ENCODE measurements at regions not wholly inside any gene's neighbourhood (a gene's known extent, or its start where the extent isn't known, plus 50 kb on each side); places are given as distances from the start of the nearest gene placed in this dataset.
"Not testable (repeated sequence)": the region's sequence is repeated elsewhere in the genome, so short reads cannot be mapped to it uniquely, and the experiment has no call there.

DNA sequence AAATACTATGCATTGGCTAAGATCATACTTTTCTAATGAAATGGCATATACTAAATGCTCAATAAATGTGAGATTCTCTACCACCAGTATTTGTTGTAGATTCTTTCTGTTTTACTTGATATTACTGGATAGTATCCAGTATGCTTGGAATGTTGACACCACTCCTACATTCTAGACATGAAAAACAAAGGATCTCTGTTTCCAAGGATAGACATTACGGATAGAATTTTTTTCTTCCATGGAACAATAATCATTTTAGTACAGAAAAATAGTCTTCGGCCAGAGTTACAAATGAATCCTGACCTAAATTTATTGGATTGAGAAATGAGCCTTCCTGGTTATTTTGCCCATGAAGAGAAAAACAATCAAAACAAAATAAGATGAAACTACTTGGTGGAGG, 258.2 kb upstream of the NT5E start:
- DNase-seq, result no peak

DNA sequence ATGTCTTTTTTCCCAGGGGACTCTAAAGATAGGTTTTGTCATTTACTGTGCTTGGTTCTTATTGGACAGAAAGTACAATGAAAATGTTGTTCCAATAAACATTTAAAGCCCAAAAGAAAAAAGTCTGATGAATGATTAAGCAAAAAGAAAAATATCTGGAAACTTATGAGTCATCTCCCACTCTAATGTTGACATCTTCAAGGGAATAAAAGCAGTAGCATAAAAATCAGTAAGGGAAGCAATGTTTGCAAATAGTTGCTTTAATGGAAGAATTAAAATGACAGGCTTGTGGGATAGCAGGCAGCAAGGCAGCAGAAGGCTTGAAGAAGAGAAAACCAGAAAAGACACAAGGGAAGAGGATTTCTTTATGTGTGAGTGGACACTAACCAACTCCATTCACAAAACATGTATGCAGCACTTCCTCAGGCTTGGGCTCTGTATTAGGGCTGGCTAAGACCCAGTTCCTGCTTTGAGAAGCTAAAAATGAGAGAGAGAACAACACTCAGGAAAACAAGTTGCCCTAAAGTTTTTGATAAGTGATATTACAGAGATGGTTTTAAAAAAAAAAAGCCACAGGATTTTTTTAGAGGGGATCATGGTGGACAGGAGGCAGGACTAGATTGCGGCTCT, 263.2 kb upstream of the NT5E start:
- no peak for DNase-seq

DNA sequence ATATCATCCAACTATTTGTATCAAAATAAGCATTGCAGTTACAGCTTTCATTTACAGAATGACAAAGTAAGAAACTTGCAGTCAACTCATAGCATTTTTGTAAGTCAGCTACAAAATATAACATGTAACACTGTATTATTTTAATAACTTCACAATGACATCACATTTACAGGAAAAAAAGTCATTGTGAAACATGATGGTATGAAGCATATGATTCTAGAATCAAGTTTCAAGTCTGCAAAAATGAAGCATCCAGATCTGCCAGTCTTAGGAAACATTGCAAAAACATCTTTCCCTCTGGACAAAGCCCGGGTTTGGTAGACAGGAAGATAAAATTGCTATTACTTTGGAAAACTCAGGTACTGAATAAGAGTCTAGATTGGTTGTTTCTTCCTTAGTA, 263.9 kb upstream of the NT5E start:
- no peak for DNase-seq

- no peak for DNase-seq
These were observed 266.0 kb upstream of the NT5E start for GRCh38 chr6:85183841-85184240.

- no peak for DNase-seq
These were observed 277.2 kb upstream of the NT5E start for GRCh38 chr6:85172705-85173104.

DNA sequence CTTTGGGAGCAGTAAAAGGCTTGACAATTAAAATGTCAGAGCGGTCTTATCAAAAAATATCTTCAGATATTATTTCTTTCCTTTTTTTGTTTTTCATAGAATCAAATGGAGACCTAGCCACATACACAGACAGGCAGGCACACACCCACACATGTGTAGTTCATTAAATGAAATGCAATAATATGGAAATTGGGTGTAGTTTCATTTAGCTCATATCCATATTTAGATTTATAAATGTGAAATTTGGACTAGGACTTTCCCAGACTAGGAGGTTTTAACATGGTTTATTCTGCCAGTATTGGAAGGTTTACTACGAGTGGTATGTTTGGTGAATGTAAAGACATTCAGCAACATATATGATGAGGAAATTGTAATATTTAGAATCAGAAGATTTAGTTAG, 277.7 kb upstream of the NT5E start:
- DNase-seq, result no peak

- DNase-seq, result no peak
These were observed 280.7 kb upstream of the NT5E start for GRCh38 chr6:85169189-85169588.

GRCh38 chr6:85168146-85168545, 281.7 kb upstream of the NT5E start:
- no peak for DNase-seq

DNA sequence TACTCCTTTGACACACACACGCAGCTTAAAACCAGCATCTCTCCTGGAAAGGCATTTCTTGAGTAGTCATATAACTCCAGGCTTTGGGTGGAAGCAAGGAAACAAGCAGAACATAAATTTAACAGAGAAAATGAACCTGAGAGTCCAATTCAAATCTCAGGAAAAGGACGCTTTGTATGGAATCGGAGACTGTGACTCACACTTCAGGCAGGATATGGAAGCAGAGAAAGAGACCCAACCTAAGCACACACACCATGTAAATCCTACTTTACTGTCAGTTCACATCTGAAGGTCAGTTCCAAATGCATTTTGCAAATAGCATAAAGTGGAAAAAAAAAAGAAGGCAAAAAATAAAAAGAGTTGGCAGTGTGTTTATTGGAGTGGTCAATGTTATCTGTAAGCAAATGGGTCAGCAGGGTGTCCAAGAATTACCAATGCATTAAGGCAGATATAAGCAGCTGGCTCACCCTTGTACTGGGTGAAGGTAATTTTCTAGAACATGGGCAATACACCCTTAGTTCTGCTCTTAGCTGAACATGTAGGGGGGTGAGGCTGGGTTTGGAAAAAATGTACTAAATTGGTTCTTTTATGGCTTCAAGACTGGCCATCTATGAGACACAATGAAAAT, 283.7 kb upstream of the NT5E start:
- DNase-seq, result no peak

DNA sequence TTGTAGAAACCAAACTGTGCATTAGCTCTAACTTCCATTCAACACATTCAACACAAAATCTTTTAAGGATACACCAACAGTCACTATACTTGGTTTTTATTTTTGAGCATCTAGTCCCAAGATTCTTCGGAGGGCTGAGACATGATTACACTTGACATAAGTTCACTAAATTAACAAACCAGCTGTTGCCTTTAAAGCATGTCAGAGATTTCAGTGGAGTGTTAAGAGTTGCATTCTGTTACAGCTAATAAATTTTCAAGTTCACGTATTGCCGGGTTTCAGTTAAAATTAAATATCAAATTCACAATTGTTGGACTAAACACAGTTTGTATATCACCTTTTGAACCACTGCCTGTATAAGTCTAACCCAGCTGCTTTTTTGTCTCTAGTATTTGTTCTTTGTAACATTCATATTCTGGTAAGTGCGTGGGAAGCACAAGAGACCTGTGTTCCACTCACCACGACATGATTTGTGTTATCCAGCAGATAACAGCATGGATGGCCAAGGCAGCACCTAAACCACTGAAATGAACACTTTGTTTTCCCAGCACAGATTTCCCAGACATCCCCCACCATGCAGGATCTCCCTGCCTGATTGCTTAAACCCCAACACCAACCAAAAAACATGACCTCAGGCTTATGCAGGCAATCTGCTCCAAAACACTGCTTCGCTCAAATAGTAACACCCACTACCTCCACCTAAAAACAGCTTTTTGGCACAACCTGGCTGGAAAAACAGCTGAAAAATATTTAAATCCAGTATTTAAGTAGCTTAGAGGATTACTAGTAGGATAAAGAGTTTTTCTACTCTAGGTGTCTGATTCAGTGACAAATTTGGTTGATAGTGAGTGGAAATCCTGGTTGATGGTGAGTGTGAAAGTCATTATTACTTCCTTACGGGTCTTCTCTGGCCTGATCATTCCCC, 286.5 kb upstream of the NT5E start:
- DNase-seq, result no peak

DNA sequence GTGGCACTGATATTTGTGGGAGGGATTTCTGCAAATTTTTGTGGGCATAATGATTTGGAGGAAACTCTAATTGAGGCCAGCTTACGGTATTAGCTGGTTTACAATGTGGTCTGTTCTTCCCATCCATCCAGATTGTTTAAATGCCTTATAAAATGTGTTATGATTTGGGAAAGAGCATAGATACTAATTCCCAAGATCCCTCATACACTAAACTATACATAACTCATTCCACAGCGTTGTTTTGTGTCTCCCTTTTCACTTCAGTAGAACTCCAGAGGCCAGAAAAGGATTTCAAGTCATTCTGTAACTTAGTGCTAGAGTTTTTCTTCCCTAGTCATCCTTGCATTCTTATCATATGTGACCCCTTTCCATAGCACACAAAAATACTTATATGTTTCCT, 292.6 kb upstream of the NT5E start:
- no peak for DNase-seq

GRCh38 chr6:85143676-85144075, 306.2 kb upstream of the NT5E start:
- no peak for DNase-seq

DNA sequence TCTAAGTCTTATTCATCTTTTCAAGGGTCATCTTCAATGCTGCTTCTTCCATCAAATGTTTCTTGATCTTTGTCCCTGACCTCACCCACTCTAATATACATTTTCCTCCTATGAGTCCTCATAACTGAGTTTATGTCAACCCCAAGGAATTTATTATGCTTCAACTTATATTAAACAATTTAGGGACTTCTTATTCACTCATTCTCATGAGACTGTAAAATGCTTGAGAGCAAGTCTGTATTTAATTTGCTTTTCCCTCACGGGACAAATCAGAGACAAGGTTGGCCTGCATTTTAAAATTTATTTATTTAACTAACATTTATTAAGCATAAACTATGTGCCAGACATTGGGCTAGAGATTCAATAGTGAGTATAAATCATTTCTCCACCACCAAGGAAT, 312.0 kb upstream of the NT5E start:
- DNase-seq, result no peak

GRCh38 chr6:85136310-85136709, 313.6 kb upstream of the NT5E start:
- DNase-seq, result no peak

DNA sequence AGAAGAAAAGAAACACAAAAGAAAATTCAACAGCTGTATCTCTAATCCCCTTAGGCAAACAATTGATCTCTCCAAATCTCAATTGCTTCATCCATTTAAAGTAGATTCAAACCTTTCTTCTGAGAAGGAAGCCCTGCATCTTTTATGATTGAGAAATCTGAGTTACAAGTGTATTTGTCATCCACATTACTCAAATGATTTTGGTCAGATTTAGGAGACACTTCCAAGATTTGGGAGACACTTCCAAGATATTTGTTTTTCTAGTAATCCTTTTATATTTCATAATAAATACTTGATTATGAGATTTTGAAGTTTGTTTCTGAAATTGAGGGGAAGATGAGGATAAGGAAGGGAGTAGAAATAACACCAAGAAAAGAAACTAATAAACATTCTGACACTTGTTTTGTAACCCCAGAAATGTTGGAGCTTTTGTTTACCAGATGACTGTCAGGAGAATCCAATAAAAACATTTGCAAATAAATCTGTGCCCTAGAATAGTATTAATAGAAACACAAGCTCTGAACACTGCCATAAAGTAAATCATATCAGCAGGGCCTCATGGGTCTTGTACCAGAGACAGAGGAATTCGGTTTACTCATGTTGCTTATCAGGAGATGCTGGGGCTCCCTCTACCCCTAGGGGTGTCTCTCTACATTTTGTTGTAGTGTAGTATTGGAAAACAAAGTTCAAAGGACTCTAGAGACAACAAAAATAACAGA, 314.3 kb upstream of the NT5E start:
- no peak for DNase-seq

- no peak for DNase-seq
These were observed 315.7 kb upstream of the NT5E start for GRCh38 chr6:85134172-85134571.

DNA sequence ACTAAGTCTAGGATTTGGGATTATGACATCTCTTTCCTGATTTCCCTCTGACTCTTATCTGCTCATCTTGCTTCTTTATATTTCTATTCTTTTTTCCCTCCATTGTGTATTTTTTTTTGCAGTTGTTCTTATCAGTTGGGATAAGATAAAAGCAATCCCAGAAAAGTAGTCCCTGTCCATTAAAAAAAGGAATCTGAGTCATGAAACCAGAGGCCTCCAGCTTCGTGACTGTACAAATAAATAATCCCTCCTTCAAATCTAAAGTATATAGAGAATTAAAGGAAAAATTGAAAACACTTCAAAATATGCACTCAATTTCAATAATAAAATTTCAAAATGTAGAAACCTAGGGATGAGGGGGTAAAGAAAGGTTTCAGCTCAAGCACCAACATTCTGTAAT, 317.8 kb upstream of the NT5E start:
- DNase-seq, result no peak

- no peak for DNase-seq
These were observed 319.1 kb upstream of the NT5E start for GRCh38 chr6:85130743-85131142.

GRCh38 chr6:85129881-85130280, 320.0 kb upstream of the NT5E start:
- no peak for DNase-seq

DNA sequence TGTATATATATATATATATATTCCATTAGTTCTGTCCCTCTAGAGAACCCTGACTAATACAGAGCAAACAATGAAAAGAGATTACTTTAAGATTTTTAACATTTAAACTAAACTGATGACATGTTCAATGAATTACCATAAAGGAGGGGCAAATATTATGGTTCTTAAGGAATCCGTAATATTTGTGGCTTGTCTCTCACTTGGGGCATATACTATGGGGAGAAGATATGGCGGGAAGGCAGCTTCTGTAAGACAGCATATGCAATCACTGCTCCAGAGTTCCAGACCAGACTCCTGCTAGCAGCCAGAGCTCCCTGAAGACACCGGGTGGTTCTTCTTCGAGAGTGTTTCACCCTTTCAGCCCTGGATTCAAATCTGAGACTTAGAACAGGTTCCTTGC, 321.1 kb upstream of the NT5E start:
- DNase-seq, result no peak

- DNase-seq, result not testable (repeated sequence)
These were observed 321.6 kb upstream of the NT5E start for GRCh38 chr6:85128256-85128655.

DNA sequence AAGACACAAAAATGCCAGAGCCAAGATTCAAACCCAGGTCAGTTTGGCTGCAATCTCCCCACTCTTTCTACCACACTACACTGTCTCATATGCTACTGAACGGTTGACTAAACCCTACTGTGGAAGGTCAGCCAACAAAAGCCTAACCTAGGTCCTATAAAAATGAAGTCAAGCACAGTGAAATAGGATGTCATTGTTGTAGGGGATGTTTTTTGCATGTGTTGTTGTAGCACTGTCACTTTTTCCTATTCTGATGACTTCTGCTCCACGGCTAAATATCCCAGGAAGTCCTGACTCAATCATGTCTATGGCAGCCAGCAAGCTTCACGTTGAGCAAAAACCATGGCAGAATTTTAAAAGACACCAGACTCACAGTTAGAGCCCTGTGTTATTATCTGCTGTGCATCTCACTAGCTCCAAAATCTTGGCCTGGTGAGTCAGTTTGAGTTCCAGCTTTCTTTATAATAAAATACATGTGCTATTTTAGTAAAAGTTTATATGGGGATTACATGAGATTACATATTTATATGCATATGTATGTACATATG, 322.1 kb upstream of the NT5E start:
- no peak for DNase-seq

DNA sequence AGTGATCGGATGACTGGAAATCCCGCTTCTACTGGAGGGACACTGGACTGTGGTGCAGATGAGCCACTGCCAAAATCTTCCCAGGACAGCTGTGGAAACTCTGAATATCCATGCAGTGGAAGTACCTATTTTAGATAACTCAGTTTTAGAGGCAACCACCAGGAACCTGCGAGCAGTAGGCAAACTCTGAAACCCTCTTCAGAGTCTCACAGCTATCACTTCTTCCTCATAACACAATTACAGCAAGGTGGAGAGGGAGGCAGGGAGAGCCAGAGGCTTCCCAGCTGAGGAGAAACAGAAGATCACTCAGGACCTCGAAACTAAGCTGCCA, 322.8 kb upstream of the NT5E start:
- no peak for DNase-seq

Data from NCI-H2081 treated with DMSO at 0.1 percent for 48 hours (cell line).